GM12864 (cell line): ENCODE measurements at regions not wholly inside any gene's neighbourhood (a gene's known extent, or its start where the extent isn't known, plus 50 kb on each side); places are given as distances from the start of the nearest gene placed in this dataset.

Experiments used
- DNase-seq: peaks from one replicate; pipeline ENCODE4 v3.0.0-alpha.2; 2011; ENCODE audit warnings: low read depth
- H3K4me3 ChIP-seq: 2 replicates; pipeline ENCODE4 v1.5.1; 2011; ENCODE audit warnings: mild to moderate bottlenecking, low read depth, low read length, control low read depth
- TF ChIP-seq, protein P1 (sequence below): IDR thresholded peaks from 2 replicates; pipeline ENCODE4 v1.5.1; 2011; ENCODE audit warnings: low read depth, mild to moderate bottlenecking, moderate library complexity, low read length, control low read depth, inconsistent platforms; ENCODE audit errors: missing control alignments

DNA sequence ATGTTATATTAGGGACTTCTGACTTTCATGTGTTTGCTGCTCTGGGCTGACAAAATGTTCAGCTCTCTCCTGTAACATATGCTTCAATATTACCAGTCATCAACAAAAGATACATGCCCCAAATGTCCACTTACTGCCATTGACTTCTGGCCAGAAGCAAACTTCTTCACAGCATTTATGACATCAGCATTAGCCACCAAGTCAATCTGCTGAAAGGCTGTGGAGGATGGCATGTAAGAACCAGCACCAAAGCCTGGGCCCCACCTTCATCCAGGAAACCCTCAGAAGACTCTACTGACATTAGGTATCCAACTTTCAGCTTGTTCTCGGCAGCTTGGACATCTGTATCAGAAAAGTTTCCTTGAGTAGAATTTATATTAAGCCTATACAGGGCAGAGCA is 595.5 kb downstream of the COL12A1 start:
- H3K4me3 ChIP-seq, result no peak overlapping the region
- DNase-seq, result no peak
- TF ChIP-seq, protein P1, sequence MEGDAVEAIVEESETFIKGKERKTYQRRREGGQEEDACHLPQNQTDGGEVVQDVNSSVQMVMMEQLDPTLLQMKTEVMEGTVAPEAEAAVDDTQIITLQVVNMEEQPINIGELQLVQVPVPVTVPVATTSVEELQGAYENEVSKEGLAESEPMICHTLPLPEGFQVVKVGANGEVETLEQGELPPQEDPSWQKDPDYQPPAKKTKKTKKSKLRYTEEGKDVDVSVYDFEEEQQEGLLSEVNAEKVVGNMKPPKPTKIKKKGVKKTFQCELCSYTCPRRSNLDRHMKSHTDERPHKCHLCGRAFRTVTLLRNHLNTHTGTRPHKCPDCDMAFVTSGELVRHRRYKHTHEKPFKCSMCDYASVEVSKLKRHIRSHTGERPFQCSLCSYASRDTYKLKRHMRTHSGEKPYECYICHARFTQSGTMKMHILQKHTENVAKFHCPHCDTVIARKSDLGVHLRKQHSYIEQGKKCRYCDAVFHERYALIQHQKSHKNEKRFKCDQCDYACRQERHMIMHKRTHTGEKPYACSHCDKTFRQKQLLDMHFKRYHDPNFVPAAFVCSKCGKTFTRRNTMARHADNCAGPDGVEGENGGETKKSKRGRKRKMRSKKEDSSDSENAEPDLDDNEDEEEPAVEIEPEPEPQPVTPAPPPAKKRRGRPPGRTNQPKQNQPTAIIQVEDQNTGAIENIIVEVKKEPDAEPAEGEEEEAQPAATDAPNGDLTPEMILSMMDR, result no peak

DNA sequence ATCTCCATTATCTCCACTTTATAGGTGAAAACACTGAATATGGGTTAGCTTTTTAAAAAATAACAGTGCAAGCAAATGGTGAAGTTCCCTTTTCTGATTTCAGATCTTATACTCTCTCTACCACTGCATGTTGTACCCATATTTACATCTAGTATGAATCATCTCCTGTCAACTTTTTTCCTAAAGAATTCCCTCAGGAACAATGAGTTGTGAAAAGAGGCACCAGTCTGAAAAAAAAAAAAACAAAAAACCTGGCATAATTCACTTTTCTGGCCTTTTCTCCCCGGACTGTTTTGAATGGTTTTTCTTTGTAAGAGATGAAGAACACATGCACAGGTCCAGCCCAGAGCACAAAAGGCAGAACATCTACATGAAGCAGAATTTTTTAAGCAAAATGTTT is 596.0 kb downstream of the COL12A1 start:
- no peak overlapping the region for H3K4me3 ChIP-seq
- TF ChIP-seq, protein P1, result no peak
- DNase-seq, result no peak

DNA sequence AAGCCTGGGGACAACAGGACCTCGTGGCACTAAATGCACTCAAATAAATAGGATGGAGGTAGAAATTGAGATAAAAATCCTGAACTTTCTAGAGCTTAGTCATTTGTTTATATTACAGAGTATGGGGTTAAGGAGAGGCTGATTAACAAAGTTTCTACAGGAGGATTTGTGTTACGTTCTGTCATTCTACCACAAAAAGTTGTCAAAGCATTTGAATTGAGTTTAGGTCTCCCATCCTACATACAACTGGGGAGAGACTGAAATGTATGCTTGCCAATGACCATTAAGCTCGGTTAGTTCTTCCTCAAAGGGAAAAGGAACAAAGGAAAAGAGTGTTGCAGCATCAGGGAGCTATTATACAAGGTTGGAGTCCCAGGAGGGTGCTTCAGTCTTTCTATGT is 597.9 kb downstream of the COL12A1 start:
- H3K4me3 ChIP-seq, result no peak overlapping the region
- TF ChIP-seq, protein P1, result no peak
- no peak for DNase-seq

DNA sequence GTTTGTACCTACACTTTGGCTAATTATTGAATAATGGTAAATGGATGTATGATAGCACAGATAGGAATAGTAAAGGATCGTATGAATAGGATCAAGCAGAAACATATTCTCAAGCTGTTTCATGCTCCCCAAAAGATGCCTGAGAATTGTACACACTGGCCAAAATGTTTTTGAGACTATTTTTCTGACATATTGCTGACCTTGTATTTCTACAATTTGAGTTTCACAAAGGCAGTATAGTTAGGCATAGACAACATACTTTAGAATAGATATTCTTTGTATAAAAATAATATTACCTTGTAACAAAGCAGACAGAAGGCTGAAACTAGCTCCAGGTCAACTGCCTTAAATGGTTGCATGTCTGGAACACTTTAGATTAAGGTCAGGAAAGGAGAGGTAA is 598.4 kb downstream of the COL12A1 start:
- DNase-seq, result no peak
- TF ChIP-seq, protein P1, result no peak
- no peak overlapping the region for H3K4me3 ChIP-seq

DNA sequence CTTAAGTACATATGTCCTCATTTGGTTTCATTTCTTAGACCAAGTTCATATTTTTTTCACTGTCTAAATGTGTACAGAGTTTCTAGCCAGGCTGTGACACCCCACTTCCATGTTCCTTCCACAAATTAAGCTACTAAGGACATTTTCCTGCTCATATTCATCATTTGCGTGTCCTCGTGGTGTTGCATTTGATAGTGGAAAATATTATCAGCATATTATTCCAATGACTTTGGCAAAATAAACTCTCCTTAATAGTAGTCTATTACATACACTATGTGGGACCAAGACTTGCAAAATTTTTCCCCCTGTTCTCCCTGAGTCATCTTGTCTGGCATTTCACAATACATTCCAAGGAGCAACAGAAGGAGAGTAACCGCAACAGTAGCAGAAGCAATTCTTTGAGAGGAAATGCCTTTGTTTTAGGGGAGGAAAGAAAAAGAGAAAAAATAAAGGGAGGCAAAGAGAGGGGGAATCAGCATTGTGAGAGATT is 599.2 kb downstream of the COL12A1 start:
- DNase-seq, result no peak
- TF ChIP-seq, protein P1, result no peak
- H3K4me3 ChIP-seq, result no peak overlapping the region

DNA sequence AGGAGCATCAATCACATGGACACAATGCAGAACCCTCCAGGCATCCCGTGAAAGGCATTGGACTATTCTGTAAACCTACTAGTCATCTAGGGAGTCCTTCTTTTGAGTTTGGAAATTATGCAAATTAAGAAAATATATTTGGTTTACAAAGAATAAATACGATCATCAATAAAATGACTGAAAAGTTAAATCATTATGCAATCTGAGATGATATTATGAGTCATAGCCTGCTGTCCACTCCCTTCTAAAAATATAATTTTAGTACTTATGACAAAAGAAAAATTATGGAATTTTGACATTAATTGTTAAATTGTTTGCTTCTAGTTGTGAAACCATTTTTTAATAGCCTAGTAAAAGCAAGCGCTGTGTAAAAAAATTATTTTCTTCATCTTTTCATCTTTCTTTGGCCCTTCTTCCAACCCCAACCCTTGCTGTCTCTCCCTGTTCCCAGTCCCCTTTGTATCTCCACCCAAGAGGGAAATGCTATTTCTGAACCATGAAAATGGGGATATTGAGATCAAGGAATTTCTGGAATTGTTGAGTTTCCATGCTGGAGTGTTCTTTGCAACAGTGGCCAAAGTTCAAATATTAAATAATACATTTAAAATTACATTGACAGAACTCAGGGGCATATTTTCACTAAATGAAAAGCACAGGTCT is 599.8 kb downstream of the COL12A1 start:
- TF ChIP-seq, protein P1, result no peak
- no peak overlapping the region for H3K4me3 ChIP-seq
- no peak for DNase-seq

DNA sequence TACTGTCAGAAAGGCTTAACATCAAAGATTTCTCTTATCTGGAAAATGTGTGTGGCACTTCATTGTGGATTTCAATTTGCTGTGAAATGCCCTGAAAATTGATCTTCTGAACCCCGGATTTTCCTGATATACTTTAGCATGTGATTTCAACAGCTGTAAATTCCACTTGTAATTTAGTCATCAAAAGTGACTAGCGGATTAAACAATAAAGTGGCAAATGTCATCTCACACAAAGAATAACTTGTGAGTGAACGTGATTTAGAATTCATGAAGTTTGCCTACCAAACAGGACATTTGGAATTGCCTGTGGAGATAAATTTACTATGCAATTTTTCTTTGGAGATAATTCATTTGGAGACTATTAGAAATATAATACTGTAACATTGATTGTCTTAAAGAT is 601.6 kb downstream of the COL12A1 start:
- H3K4me3 ChIP-seq, result no peak overlapping the region
- DNase-seq, result no peak
- TF ChIP-seq, protein P1, result no peak
